Esophagus muscularis mucosa (tissue), 3 donors: ENCODE measurements at regions not wholly inside any gene's neighbourhood (a gene's known extent, or its start where the extent isn't known, plus 50 kb on each side); places are given as distances from the start of the nearest gene placed in this dataset.

Experiments used
- POLR2A ChIP-seq: fragments of 450-650 bp; IDR thresholded peaks from one replicate; pipeline ENCODE4 v1.6.1; 2017; ENCODE audit warnings: antibody characterized with exemption, moderate library complexity, mild to moderate bottlenecking, low read depth
- POLR2AphosphoS5 ChIP-seq, 2 donors: sonication (generic); formaldehyde crosslinking; IDR thresholded peaks; one replicate each; pipeline ENCODE4 v1.6.1; 2017; ENCODE audit warnings: antibody characterized with exemption in 2 of 2
- TF ChIP-seq, protein P1 (sequence below), 3 experiments: fragments of 200-600 bp in 2 of 3; fragments of 450-650 bp in 1 of 3; sonication (generic) in 2 of 3; IDR thresholded peaks; one replicate each; pipeline ENCODE4 v1.5.1; 2017 to 2019; ENCODE audit warnings: antibody characterized with exemption in 3 of 3, mild to moderate bottlenecking in 2 of 3, moderate library complexity in 1 of 3

- TF ChIP-seq, protein P1, sequence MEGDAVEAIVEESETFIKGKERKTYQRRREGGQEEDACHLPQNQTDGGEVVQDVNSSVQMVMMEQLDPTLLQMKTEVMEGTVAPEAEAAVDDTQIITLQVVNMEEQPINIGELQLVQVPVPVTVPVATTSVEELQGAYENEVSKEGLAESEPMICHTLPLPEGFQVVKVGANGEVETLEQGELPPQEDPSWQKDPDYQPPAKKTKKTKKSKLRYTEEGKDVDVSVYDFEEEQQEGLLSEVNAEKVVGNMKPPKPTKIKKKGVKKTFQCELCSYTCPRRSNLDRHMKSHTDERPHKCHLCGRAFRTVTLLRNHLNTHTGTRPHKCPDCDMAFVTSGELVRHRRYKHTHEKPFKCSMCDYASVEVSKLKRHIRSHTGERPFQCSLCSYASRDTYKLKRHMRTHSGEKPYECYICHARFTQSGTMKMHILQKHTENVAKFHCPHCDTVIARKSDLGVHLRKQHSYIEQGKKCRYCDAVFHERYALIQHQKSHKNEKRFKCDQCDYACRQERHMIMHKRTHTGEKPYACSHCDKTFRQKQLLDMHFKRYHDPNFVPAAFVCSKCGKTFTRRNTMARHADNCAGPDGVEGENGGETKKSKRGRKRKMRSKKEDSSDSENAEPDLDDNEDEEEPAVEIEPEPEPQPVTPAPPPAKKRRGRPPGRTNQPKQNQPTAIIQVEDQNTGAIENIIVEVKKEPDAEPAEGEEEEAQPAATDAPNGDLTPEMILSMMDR (IDR thresholded peaks at IDR 0.05): no peak
- TF ChIP-seq POLR2AphosphoS5 (IDR thresholded peaks at IDR 0.05) (no peak), POLR2A (no peak)
Observed at GRCh38 chr3:8365541-8365940, 136.1 kb upstream of the LMCD1 start.
